Spleen (tissue), 7 donors: ENCODE measurements at regions not wholly inside any gene's neighbourhood (a gene's known extent, or its start where the extent isn't known, plus 50 kb on each side); places are given as distances from the start of the nearest gene placed in this dataset.

Experiments
- POLR2AphosphoS5 ChIP-seq, 3 donors: sonication (generic); formaldehyde crosslinking; IDR thresholded peaks; one replicate each; pipeline ENCODE4 v1.5.1; 2017; ENCODE audit warnings: antibody characterized with exemption in 3 of 3
- TF ChIP-seq, protein P1 (sequence below), 11 experiments: fragments of 200-600 bp in 7 of 11; fragments of 450-650 bp in 4 of 11; sonication (generic) in 4 of 11; IDR thresholded peaks in 8 of 11; conservative IDR thresholded peaks in 3 of 11; 1 replicate in 7 of 11; 2 replicates in 4 of 11; pipeline versions ENCODE4 v1.4.0 to v1.8.0; 2016 to 2021; ENCODE audit warnings: antibody characterized with exemption in 11 of 11, inconsistent platforms in 4 of 11, mild to moderate bottlenecking in 1 of 11
- donor health status: DM: no; HTN: no; CAD: no; lungs with moderate emphysema.
- donor health status: DM: no; HTN: no; CAD: no.
- donor health status: DM: no; HTN: no; CAD: no.

DNA sequence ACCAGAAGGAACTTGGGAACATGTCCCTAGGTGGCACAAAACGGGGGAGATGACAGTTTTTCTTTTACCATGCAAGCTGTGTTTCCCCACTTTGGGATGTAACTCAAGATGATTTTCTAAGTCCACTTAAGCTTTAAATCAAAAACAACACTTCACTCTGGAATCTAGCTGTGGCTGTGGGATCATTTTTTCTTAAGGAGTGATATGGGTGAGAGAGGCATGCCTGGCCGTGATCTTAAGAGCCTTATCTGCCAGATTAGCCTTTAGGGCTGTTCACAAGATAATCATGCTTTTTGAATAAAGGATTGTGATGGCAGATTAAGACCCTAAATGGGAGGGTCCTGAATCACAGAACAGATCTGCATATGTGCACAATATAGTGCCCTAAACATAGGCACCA, 384.8 kb upstream of the SEMA6D start:
- TF ChIP-seq, protein P1, sequence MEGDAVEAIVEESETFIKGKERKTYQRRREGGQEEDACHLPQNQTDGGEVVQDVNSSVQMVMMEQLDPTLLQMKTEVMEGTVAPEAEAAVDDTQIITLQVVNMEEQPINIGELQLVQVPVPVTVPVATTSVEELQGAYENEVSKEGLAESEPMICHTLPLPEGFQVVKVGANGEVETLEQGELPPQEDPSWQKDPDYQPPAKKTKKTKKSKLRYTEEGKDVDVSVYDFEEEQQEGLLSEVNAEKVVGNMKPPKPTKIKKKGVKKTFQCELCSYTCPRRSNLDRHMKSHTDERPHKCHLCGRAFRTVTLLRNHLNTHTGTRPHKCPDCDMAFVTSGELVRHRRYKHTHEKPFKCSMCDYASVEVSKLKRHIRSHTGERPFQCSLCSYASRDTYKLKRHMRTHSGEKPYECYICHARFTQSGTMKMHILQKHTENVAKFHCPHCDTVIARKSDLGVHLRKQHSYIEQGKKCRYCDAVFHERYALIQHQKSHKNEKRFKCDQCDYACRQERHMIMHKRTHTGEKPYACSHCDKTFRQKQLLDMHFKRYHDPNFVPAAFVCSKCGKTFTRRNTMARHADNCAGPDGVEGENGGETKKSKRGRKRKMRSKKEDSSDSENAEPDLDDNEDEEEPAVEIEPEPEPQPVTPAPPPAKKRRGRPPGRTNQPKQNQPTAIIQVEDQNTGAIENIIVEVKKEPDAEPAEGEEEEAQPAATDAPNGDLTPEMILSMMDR (IDR thresholded peaks at IDR 0.05 in 8 of 11, conservative IDR thresholded peaks at IDR 0.05 in 3 of 11): no peak
- no peak for TF ChIP-seq POLR2AphosphoS5 (IDR thresholded peaks at IDR 0.05)
